Nephron progenitor cell (in vitro differentiated cells): ENCODE measurements at regions not wholly inside any gene's neighbourhood (a gene's known extent, or its start where the extent isn't known, plus 50 kb on each side); places are given as distances from the start of the nearest gene placed in this dataset.

Source experiments
- DNase-seq: peaks from one replicate; pipeline ENCODE4 v3.0.0; 2021
- H3K27ac Mint-ChIP-seq: 2 replicates; pipeline ENCODE4 v1.8.0; 2021; ENCODE audit warnings: mild to moderate bottlenecking, moderate library complexity, mixed read lengths
- H3K27me3 Mint-ChIP-seq: 2 replicates; pipeline ENCODE4 v1.8.0; 2021; ENCODE audit warnings: mild to moderate bottlenecking, low read depth, mixed read lengths; ENCODE audit not compliant: poor library complexity
- H3K36me3 Mint-ChIP-seq: 2 replicates; pipeline ENCODE4 v1.8.0; 2021; ENCODE audit warnings: low read depth, mixed read lengths
- H3K4me1 Mint-ChIP-seq: 2 replicates; pipeline ENCODE4 v1.8.0; 2021; ENCODE audit warnings: mixed read lengths
- H3K4me3 Mint-ChIP-seq: 2 replicates; pipeline ENCODE4 v1.8.0; 2021; ENCODE audit warnings: mild to moderate bottlenecking, moderate library complexity, mixed read lengths
- H3K9me3 Mint-ChIP-seq: 2 replicates; pipeline ENCODE4 v1.8.0; 2021; ENCODE audit warnings: mild to moderate bottlenecking, moderate library complexity, mixed read lengths
- TF ChIP-seq, protein P1 (sequence below): fragments of 200-600 bp; sonication (generic); IDR thresholded peaks from 2 replicates; pipeline ENCODE4 v1.5.0; 2021; ENCODE audit warnings: antibody characterized with exemption

DNA sequence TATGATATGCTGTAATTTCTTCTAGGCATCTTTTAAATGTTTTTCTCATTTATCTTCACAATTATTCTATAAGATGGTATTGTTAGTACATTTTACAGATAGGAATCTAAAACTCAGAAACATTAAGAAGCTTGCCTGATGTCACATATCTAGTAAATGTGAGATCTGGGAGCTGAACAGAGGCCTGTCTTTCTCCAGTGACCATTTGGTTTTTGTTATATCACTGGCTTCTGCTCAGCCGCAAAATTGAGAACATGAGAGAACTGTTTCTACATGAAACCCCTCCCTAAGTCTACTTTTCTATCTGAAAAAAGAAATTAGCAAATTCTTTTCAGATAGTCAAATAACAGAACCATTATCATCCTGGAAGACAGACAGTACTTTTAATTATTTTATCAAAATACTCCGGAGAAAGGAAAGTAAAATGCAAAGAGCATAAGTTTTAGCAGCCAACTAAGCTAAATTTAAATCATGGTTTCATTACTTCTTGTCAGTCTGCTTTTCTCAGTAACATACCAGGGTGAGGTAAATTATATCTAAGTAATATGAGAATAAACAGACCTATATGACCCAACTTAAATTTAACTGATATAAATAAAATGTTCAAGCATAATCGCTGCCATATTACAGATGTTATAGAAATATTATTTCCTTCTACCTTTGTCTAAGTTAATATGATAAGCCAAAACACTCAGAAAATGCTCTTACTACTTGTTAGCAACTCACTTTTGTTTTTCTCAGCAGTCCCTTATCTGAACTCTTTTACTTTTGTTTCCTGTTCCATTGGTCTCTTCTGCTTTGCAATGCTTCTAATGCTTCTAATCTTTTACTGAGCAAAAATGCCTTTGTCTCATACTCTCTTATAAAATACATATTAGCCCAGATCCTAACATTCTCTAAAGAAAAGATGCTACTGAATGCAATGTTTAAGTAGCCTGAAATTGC lies 68.0 kb upstream of the MBNL1 start:
- Mint-ChIP-seq H3K4me3 (no peak overlapping the region), H3K27ac (no peak overlapping the region), H3K4me1 (no peaks in the 10 kb centered on the region), H3K9me3 (no peaks in the 10 kb centered on the region), H3K27me3 (no peaks in the 10 kb centered on the region), H3K36me3 (no peaks in the 10 kb centered on the region)
- no peak for DNase-seq
- TF ChIP-seq, protein P1, sequence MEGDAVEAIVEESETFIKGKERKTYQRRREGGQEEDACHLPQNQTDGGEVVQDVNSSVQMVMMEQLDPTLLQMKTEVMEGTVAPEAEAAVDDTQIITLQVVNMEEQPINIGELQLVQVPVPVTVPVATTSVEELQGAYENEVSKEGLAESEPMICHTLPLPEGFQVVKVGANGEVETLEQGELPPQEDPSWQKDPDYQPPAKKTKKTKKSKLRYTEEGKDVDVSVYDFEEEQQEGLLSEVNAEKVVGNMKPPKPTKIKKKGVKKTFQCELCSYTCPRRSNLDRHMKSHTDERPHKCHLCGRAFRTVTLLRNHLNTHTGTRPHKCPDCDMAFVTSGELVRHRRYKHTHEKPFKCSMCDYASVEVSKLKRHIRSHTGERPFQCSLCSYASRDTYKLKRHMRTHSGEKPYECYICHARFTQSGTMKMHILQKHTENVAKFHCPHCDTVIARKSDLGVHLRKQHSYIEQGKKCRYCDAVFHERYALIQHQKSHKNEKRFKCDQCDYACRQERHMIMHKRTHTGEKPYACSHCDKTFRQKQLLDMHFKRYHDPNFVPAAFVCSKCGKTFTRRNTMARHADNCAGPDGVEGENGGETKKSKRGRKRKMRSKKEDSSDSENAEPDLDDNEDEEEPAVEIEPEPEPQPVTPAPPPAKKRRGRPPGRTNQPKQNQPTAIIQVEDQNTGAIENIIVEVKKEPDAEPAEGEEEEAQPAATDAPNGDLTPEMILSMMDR = no peak

DNA sequence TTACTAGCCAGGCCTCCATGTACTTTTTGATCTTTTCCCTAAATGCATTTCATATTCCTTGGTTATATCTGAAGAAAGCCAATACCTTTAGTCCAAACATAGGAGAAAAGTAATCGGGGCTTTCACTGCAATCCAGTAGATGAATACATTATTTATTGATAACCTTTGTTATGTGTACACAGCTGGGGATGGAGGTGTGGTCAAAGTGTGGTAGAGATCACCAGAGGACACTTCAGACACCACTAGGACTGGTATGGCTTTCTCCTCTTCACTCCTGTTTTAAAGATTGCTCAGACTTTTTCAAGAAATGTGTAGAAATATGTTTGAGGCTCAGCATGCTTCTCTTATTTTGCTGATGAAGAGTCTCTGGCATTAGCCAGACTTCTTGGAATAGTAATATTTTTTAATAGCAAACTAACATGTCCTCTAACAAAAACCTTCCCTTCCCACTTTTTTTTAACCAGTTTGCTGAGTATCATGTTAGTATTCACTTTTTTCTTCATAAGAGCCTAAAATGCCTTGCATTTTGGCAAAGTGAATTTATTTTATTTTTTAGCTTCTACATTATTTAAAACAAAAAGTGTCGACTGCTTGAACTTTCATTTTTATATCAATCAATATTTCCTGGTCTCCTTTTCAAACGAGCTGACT lies 65.6 kb upstream of the MBNL1 start:
- Mint-ChIP-seq H3K9me3 (no peaks in the 10 kb centered on the region), H3K27me3 (no peaks in the 10 kb centered on the region), H3K4me3 (no peak overlapping the region), H3K36me3 (no peaks in the 10 kb centered on the region), H3K27ac (no peak overlapping the region), H3K4me1 (no peaks in the 10 kb centered on the region)
- DNase-seq = no peak
- TF ChIP-seq, protein P1 = no peak

DNA sequence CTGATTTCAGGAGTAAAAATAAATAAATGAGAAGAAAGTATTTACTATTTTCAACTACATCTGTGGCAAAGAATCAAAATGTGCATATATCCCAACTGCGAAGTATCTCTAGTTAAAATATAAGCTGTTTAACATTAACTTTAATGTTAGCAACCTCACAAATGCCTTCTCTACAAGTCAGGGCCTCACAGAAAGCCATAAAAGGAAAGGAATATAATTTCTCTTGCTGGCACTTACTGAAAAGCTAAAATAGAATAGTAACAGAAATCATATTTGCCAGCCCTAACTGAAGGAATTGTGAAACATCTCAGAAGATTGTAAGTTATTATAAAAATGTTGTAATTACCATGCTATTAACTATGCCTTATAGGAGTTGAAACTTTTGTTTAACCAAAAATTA lies 65.1 kb upstream of the MBNL1 start:
- Mint-ChIP-seq H3K36me3 (no peaks in the 10 kb centered on the region), H3K9me3 (no peaks in the 10 kb centered on the region), H3K4me3 (no peak overlapping the region), H3K27me3 (peaks cover 3% of the 10 kb centered on the region), H3K27ac (no peak overlapping the region), H3K4me1 (no peaks in the 10 kb centered on the region)
- TF ChIP-seq, protein P1 = no peak
- no peak for DNase-seq

DNA sequence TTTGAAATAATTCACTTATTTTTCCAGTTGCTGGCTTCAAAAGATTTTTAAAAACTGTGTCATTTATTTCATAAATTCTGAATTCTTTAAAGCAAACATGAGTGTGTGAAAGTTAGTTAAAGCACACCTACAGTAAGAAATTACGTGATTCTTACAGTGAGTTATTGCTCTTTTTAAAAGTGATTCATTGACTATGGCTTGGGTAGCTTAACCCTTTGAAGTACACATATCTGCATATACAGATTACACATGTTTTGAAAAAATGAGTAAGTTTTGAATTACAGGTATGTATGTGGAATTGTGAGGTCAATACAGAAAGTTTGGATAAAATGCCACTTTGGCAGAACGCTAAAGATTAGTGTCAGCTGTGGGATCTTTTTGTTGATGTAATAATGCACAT lies 64.5 kb upstream of the MBNL1 start:
- DNase-seq = no peak
- Mint-ChIP-seq H3K36me3 (no peaks in the 10 kb centered on the region), H3K27ac (no peak overlapping the region), H3K27me3 (peaks cover 3% of the 10 kb centered on the region), H3K4me3 (no peak overlapping the region), H3K4me1 (no peaks in the 10 kb centered on the region), H3K9me3 (no peaks in the 10 kb centered on the region)
- TF ChIP-seq, protein P1 = no peak

DNA sequence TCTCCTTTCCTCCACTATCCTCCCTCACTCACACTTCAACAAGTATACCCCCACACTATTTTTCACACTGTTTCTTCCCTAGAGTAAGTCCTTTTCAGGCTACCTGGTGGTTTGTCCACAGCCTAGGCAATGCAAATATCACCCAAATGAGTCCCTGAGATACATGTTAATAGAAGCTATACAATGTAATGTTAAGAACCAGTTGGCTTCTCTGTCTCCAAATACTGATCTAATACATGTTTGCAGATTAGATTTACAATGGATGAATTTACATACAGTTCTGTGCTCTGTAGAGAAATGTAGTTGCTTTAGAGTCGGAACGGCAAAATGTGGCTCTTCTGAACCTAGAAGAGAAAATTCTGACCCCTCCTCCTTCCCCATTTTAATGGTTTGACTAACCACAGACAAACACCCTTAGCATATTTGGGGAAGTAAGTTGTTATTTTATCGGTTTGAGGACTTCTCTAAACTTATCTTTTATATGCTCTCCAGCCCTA lies 63.6 kb upstream of the MBNL1 start:
- H3K4me3 Mint-ChIP-seq = no peak overlapping the region
- peaks cover 3% of the 10 kb centered on the region for H3K27me3 Mint-ChIP-seq
- H3K9me3 Mint-ChIP-seq = no peaks in the 10 kb centered on the region
- H3K4me1 Mint-ChIP-seq = no peaks in the 10 kb centered on the region
- H3K27ac Mint-ChIP-seq = no peak overlapping the region
- TF ChIP-seq, protein P1 = no peak
- H3K36me3 Mint-ChIP-seq = no peaks in the 10 kb centered on the region
- no peak for DNase-seq
